Neural cell (in vitro differentiated cells): ENCODE measurements at regions not wholly inside any gene's neighbourhood (a gene's known extent, or its start where the extent isn't known, plus 50 kb on each side); places are given as distances from the start of the nearest gene placed in this dataset.

ENCODE experiments used
- CTCF ChIP-seq: fragments of 450-650 bp; IDR thresholded peaks from 2 replicates; pipeline ENCODE4 v1.5.1; 2014; ENCODE audit warnings: antibody characterized with exemption, mild to moderate bottlenecking, moderate library complexity; ENCODE audit not compliant: poor library complexity, severe bottlenecking
- EP300 ChIP-seq: fragments of 450-650 bp; conservative IDR thresholded peaks from 2 replicates; pipeline ENCODE4 v1.6.1; 2014; ENCODE audit warnings: antibody characterized with exemption, mild to moderate bottlenecking, moderate library complexity; ENCODE audit not compliant: poor library complexity, severe bottlenecking

GRCh38 chr6:85828973-85829372, 186.3 kb upstream of the SYNCRIP start:
- TF ChIP-seq EP300 (no peak), CTCF (no peak)
